ENCODE measurements at regions not wholly inside any gene's neighbourhood (a gene's known extent, or its start where the extent isn't known, plus 50 kb on each side); places are given as distances from the start of the nearest gene placed in this dataset.

DNA sequence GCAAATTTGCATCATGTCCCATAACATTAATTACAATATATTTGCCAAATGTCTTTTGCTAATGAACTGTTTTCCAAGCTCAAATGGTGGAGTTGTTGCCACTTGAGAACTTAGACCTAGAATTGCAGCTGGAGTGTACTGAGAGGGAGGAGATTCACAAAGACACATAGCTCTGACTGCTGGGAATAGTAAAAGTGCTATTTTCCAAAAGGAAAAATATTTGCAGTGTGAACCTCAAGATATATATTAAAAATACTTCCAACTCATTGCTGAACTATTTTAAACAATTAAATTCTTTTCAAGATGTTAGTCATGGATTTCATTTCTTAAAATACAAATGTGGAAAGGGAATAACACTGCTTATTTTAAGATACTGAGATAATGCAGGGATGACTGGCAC is 666.8 kb upstream of the ARPP21 start:
- TF ChIP-seq, protein P1, sequence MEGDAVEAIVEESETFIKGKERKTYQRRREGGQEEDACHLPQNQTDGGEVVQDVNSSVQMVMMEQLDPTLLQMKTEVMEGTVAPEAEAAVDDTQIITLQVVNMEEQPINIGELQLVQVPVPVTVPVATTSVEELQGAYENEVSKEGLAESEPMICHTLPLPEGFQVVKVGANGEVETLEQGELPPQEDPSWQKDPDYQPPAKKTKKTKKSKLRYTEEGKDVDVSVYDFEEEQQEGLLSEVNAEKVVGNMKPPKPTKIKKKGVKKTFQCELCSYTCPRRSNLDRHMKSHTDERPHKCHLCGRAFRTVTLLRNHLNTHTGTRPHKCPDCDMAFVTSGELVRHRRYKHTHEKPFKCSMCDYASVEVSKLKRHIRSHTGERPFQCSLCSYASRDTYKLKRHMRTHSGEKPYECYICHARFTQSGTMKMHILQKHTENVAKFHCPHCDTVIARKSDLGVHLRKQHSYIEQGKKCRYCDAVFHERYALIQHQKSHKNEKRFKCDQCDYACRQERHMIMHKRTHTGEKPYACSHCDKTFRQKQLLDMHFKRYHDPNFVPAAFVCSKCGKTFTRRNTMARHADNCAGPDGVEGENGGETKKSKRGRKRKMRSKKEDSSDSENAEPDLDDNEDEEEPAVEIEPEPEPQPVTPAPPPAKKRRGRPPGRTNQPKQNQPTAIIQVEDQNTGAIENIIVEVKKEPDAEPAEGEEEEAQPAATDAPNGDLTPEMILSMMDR (IDR thresholded peaks at IDR 0.05): no peak
- TF ChIP-seq EZH2 (IDR thresholded peaks at IDR 0.05; ENCODE audit: borderline replicate concordance, insufficient read depth, low read depth, low read length, poor library complexity, severe bottlenecking): no peak
